DMS53 (cell line): ENCODE measurements at regions not wholly inside any gene's neighbourhood (a gene's known extent, or its start where the extent isn't known, plus 50 kb on each side); places are given as distances from the start of the nearest gene placed in this dataset.

Experiments
- DNase-seq: peaks from one replicate; lab custom pipeline; 2025; lab: John Stamatoyannopoulos, UW

- DNase-seq, result no peak
These were observed 51.3 kb downstream of the GADD45G start for GRCh38 chr9:89655990-89656657.

GRCh38 chr9:89657295-89657694 is 52.5 kb downstream of the GADD45G start:
- DNase-seq, result no peak

GRCh38 chr9:89657765-89658164 is 53.0 kb downstream of the GADD45G start:
- no peak for DNase-seq

GRCh38 chr9:89658401-89658800 is 53.6 kb downstream of the GADD45G start:
- DNase-seq, result no peak

- no peak for DNase-seq
These were observed 54.1 kb downstream of the GADD45G start for GRCh38 chr9:89658931-89659330.

GRCh38 chr9:89659473-89659872 is 54.7 kb downstream of the GADD45G start:
- DNase-seq, result no peak

GRCh38 chr9:89659891-89660685 is 55.3 kb downstream of the GADD45G start:
- DNase-seq, result no peak

- peak; percentile 68 for DNase-seq
These were observed 56.7 kb downstream of the GADD45G start for GRCh38 chr9:89661391-89661949.

- DNase-seq, result peak; percentile 97
These were observed 57.3 kb downstream of the GADD45G start for GRCh38 chr9:89661956-89662717.

GRCh38 chr9:89662718-89663613 is 58.2 kb downstream of the GADD45G start:
- peak; percentile 76 for DNase-seq

GRCh38 chr9:89663614-89663970 is 58.8 kb downstream of the GADD45G start:
- no peak for DNase-seq

- peak; percentile 38 for DNase-seq
These were observed 59.2 kb downstream of the GADD45G start for GRCh38 chr9:89664010-89664409.

GRCh38 chr9:89664896-89665329 is 60.1 kb downstream of the GADD45G start:
- peak; percentile 99 for DNase-seq

GRCh38 chr9:89666364-89666763 is 61.6 kb downstream of the GADD45G start:
- peak; percentile 52 for DNase-seq

GRCh38 chr9:89666950-89667349 is 62.1 kb downstream of the GADD45G start:
- DNase-seq, result peak; percentile 30

- DNase-seq, result peak; percentile 95
These were observed 62.9 kb downstream of the GADD45G start for GRCh38 chr9:89667726-89668125.

- DNase-seq, result peak; percentile 91
These were observed 63.5 kb downstream of the GADD45G start for GRCh38 chr9:89668216-89668865.

- peak; percentile 70 for DNase-seq
These were observed 64.0 kb downstream of the GADD45G start for GRCh38 chr9:89668866-89669246.

GRCh38 chr9:89669361-89669842 is 64.6 kb downstream of the GADD45G start:
- DNase-seq, result peak; percentile 30

GRCh38 chr9:89670114-89670513 is 65.3 kb downstream of the GADD45G start:
- no peak for DNase-seq
